Limb (tissue), 2 donors: ENCODE measurements at regions not wholly inside any gene's neighbourhood (a gene's known extent, or its start where the extent isn't known, plus 50 kb on each side); places are given as distances from the start of the nearest gene placed in this dataset.
A peak's percentile ranks its signal among the peaks of the same experiment; 100 is the strongest.
"Not testable (repeated sequence)": the region's sequence is repeated elsewhere in the genome, so short reads cannot be mapped to it uniquely, and the experiment has no call there.

Experiments used
- DNase-seq, 2 donors: peaks; one replicate each; pipeline ENCODE4 v3.0.0-alpha.2; 2016; ENCODE audit errors: extremely low spot score in 2 of 2

DNA sequence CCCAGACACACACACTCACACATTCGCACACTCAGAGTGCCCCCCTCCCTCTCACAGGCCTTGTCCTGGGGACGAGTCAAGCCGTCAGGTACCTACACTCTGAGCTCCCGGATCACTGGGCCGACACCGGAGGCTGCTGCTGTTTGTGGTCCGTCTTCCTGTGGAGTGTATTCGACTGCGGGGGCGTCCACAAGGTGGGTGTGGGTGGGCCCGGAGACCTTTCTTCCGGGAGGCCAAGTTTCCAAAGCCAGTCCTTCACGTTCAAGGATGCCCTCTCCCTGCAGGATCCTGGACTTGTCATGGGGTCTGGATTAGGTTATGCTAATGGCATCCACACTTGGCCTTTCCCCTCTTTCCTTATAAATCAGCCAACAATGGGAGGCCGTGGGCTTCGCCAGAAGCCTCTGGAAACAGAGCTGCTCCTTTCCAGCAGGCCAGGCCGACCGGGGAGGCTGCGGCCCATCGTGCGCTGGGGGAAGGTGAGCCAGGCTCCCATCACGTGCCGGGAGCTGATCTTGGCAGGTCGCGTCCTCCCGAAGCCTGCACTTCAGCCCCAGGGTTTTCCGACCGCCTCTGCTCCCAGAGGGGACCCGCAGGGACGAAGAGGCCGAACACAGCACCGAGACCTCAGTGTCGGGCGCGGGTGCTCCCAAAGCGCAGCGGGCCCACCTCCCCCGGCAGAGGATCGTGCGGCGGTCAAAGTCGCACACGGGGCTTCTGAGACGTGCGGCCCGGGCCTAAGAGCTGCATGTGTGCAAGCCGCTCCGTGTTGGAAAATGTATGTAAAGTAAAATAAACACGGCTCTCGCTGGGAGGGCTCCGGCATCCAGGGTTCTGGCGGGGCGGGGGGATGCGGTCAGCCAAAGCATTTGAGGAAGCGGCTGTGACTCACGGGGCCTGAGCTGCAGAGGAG is 196.5 kb upstream of the ZNF469 start:
- peak in 1 of 2 donors; percentile 74 for DNase-seq

GRCh38 chr16:88186889-88187870 is 195.6 kb upstream of the ZNF469 start:
- peak in 1 of 2 donors; percentile 22 for DNase-seq

- DNase-seq: peak in 1 of 2 donors; percentile 15
Measured at GRCh38 chr16:88188171-88188895, 194.4 kb upstream of the ZNF469 start.

DNA sequence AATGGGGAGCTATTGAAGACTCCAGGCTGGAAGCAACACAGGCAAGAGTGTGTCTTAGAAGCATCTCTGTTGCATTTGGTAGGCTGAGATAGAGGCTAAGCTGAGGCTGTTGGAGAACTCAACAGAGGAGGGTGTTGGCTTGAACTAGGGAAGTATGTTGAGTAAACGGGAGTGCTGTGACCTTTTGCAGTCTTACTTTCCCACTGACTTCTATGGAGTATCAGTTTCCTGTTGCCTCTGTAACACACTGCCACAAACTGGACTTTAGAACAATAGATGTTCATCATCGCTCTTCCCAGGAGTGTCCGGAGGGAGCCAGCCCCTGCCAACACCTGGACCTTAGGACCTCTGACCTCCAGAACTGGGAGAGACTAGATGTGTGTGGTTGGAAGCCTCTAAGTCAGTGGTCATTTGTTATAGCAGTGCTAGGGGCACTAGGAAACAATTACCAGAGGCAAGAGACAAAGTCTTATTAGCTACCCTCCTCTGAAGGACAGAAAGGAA is 192.1 kb upstream of the ZNF469 start:
- not testable (repeated sequence) for DNase-seq

- DNase-seq: not testable (repeated sequence)
Measured at GRCh38 chr16:88191168-88191567, 191.6 kb upstream of the ZNF469 start.

GRCh38 chr16:88192601-88193000 is 190.2 kb upstream of the ZNF469 start:
- no peak for DNase-seq

- peak; percentile 58 to 80 for DNase-seq
Measured at GRCh38 chr16:88193706-88194396, 188.9 kb upstream of the ZNF469 start.

DNA sequence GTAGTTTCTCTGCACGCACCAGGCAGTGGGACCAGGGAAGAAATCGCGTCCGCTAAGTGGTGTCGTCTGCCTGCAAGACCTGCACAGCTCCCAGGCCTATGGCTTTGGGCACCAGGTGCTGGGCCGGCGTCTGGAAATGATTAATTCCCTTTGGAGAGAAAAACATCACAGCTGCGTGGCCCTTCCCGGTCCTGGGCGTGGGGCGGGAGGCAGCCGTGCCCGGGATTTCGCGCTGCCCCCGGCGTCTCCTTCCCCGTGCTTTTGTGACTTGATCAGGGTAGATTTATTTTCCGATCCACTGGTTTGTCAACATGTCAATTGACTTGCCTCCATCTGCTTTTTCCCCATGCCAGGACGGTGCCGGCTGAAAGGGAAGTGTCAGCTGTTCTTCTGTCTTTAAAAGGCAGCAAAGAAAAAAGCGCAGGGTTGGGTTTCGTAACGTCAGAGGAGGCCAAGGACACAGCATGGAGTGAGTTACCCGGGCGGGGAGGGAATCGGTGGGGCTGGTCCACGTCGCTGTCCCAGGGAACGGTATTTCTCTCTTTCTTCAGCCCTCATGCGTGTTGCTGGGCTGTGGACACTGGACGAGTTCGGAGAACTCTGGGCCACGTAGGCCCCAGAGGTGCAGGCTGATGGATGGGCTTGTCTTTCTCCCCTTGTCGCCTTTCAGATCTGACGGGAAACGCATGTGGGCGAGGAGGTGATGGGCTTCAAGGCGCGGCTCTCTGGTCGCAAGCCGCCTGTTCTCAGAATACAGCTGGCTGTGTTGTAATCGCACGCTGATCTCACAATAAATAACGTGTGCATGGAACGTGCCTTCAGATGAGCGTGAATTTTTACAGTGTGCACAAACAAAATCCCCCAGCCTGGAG is 188.1 kb upstream of the ZNF469 start:
- peak; percentile 39 to 73 for DNase-seq

DNA sequence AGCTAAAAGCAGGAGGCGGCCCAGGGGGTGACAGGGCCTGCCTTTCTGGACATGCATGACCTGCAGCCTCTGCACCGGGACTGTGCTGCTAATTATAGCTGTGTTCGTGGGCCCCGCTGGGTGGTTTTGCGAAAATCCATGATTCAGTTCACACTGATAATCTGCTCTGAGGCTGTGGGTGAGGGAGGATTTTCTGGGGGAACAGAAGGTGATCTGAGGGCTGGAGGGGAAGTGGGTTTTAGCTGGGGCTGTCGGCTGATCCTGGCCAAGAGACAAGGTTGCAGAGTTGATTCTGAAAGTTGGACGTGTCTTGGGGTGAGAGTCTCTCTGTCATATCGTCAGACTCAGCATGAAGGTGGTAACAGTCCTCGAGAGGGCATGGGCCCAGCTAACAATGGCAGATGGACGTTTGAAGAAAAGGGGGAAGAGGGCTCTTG is 187.5 kb upstream of the ZNF469 start:
- no peak for DNase-seq

DNA sequence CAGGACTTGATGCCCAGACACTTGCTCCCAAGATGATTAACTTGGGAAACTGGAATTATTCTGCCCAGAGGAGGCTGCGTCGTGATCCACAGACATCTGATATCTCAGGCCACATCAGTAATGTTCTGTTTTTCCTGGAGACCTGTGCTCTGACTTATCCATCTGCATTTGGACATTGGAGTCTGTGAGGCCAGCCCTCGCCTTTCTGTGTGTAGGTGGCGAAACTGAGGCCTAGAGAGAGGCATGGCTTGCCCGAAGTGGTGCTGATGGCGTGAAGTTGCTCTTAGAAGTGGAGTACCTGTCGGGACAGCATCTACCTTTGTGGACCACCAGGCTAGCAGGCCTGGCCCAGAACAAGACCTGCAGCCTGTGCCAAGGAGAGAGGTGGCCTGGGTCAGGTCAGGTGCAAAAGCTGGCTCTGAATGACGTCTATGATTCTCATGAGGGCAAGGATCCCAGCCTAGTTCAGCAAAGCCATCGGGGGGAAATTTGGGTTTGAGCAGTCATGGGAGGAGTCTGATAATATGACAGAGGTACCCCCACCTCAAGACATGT is 186.8 kb upstream of the ZNF469 start:
- no peak for DNase-seq

DNA sequence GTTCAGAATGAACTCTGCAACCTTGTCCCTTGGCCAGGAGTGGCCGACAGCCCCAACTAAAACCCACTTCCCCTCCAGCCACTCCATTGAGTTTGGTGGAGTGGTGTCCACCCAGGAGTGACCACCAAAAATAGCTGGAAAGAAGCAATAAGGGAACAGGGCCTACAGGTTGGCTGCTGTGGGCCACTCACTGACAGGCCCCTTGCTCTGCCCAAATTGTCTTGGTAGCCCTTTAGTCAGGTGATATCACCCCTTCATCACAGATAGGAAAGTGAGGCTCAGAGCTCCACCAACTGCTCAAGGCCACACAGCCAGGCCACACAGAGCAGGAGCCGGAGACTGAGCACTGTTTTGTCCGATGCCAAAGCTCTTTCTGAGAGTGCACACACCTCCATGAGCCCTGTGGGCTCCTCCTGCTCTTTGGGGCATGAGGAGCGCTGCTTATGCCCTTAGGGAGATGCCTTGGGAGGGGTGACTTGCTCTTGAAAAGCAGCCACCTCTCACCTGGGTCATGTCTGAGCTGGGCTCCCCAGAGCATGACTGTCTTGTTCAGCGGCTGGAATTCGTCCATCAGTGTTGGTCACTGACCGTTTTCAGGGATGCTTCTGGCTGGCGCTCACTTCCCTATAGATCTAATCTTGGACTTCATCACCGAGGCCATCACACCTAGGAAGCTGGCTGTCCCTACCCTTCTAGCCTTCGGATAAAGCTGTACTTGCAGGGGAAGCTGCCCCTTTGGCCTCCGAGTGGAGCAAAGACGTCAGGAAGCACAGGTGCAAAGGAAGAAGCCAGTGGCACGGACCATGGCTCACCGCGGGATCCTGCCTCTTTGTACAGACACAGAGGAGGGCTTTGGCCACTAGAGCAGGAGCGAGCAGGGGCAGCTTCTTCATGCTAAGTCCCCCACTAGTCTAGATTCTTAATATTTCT is 186.0 kb upstream of the ZNF469 start:
- DNase-seq: peak in 1 of 2 donors; percentile 17

DNA sequence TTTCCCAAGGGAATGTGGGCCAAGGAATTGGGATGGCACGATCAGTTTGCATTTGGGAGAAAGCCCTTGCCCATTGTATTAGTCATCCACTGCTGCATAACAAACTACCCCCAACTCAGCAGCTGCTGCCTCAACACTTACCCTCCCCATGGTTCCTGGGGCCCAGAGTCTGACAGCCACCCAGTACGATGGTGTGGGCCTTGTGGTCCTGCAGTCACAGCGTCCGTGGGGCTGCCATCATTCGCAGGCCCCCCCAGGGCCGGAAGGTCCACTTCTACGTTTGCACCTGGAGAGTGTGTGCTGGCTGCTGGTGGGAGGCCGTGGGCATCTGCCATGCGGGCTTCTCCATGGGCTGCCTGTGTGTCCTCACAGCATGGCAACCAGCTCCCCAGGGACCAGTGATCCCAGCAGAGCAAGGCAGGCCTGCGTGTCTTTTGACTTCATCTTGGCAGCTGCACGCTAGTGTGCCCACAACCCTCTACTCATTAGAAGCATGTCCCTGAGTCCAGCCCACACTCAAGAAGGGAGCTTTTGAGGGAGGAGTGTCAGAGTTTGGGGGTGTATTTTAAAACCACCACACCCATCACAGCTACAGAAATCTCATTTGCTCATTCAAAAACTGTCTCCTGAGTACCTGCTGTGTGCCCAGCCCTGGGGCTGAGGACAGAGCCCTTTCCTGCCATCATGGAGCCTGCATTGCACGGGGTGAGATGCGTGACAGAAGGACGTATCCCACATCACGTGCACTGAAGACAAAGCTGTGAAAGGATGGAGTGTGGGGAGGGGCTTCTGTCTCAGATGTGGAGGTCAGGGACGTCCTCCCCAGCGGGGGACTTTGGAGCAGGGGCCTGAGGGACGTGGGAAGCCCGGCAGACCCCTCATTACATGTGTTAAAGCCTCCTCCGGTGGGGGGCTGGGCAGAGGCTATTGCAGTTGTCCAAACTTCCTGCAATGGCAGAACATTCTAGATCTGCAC is 185.0 kb upstream of the ZNF469 start:
- DNase-seq: no peak

- DNase-seq: not testable (repeated sequence)
Measured at GRCh38 chr16:88198457-88199295, 184.1 kb upstream of the ZNF469 start.

- not testable (repeated sequence) for DNase-seq
Measured at GRCh38 chr16:88199296-88200153, 183.2 kb upstream of the ZNF469 start.
